DOHH2 (cell line): ENCODE measurements at regions not wholly inside any gene's neighbourhood (a gene's known extent, or its start where the extent isn't known, plus 50 kb on each side); places are given as distances from the start of the nearest gene placed in this dataset.
A peak's percentile ranks its signal among the peaks of the same experiment; 100 is the strongest.

Experiments
- H3F3A ChIP-seq: fragments of 200-600 bp; sonication (generic), shearing (Covaris generic); 2 replicates; pipeline ENCODE4 v1.6.0; 2016; ENCODE audit warnings: antibody characterized with exemption, mild to moderate bottlenecking; ENCODE audit not compliant: control insufficient read depth, insufficient read depth
- H3K27ac ChIP-seq: fragments of 200-600 bp; sonication (generic); 2 replicates; pipeline ENCODE4 v1.5.1; 2014; ENCODE audit warnings: low read depth, mild to moderate bottlenecking, low read length, moderate library complexity
- H3K27me3 ChIP-seq: fragments of 200-600 bp; sonication (generic); 2 replicates; pipeline ENCODE4 v1.6.1; 2014; ENCODE audit warnings: mild to moderate bottlenecking, low read length, mixed read lengths; ENCODE audit not compliant: control insufficient read depth
- H3K36me3 ChIP-seq: fragments of 200-600 bp; sonication (generic); 2 replicates; pipeline ENCODE4 v1.6.1; 2014; ENCODE audit warnings: mild to moderate bottlenecking, low read length, moderate library complexity, mixed read lengths; ENCODE audit not compliant: control insufficient read depth
- H3K4me1 ChIP-seq: fragments of 200-600 bp; sonication (generic); 2 replicates; pipeline ENCODE4 v1.6.1; 2014; ENCODE audit warnings: mild to moderate bottlenecking, low read length, mixed read lengths; ENCODE audit not compliant: control insufficient read depth
- H3K4me2 ChIP-seq: fragments of 200-600 bp; sonication (generic); 2 replicates; pipeline ENCODE4 v1.6.0; 2014; ENCODE audit warnings: mild to moderate bottlenecking, low read length, moderate library complexity
- H3K4me3 ChIP-seq: fragments of 200-600 bp; sonication (generic); 2 replicates; pipeline ENCODE4 v1.5.1; 2014; ENCODE audit warnings: mild to moderate bottlenecking, low read length, mixed read lengths
- H3K79me2 ChIP-seq: fragments of 200-600 bp; sonication (generic); 2 replicates; pipeline ENCODE4 v1.6.1; 2014; ENCODE audit warnings: mild to moderate bottlenecking, low read length, mixed read lengths; ENCODE audit not compliant: control insufficient read depth
- H3K9me2 ChIP-seq: fragments of 200-600 bp; sonication (generic); replicated peaks from 2 replicates; pipeline ENCODE4 v1.6.1; 2014; ENCODE audit warnings: mild to moderate bottlenecking, low read length, mixed read lengths; ENCODE audit not compliant: control insufficient read depth
- H3K9me3 ChIP-seq: fragments of 200-600 bp; sonication (generic); 2 replicates; pipeline ENCODE4 v1.6.1; 2014; ENCODE audit warnings: antibody characterized with exemption, low read length, mixed read lengths; ENCODE audit not compliant: control insufficient read depth, insufficient read depth
- H4K20me1 ChIP-seq: fragments of 200-600 bp; sonication (generic); 2 replicates; pipeline ENCODE4 v1.6.0; 2014; ENCODE audit warnings: low read depth, mild to moderate bottlenecking, antibody characterized with exemption, low read length, moderate library complexity; ENCODE audit not compliant: control insufficient read depth, insufficient read depth
- CTCF ChIP-seq: fragments of 200-600 bp; sonication (generic); IDR thresholded peaks from one replicate; pipeline ENCODE4 v1.5.1; 2014; ENCODE audit warnings: antibody characterized with exemption, mild to moderate bottlenecking, low read depth, low read length; ENCODE audit not compliant: poor library complexity, severe bottlenecking
- EZH2phosphoT487 ChIP-seq: fragments of 200-600 bp; sonication (generic); IDR thresholded peaks from 2 replicates; pipeline ENCODE4 v1.6.1; 2017; ENCODE audit warnings: borderline replicate concordance, mild to moderate bottlenecking, antibody characterized with exemption, low read length, moderate library complexity, mixed read lengths

- Histone ChIP-seq H3K4me3 (no peak overlapping the region), H3K4me1 (peaks cover 20% of the 10 kb centered on the region), H3K27me3 (no peaks in the 10 kb centered on the region), H3F3A (no peaks in the 10 kb centered on the region), H4K20me1 (no peaks in the 10 kb centered on the region), H3K27ac (no peak overlapping the region), H3K9me2 (no peaks in the 10 kb centered on the region), H3K9me3 (no peaks in the 10 kb centered on the region), H3K79me2 (no peaks in the 10 kb centered on the region), H3K4me2 (no peak overlapping the region), H3K36me3 (no peaks in the 10 kb centered on the region)
- TF ChIP-seq CTCF (no peak), EZH2phosphoT487 (no peak)
Observed at GRCh38 chr6:137798846-137799245, 68.2 kb upstream of the TNFAIP3 start.

- Histone ChIP-seq H3K4me3 (no peak overlapping the region), H3F3A (no peaks in the 10 kb centered on the region), H3K27me3 (no peaks in the 10 kb centered on the region), H3K9me2 (no peaks in the 10 kb centered on the region), H4K20me1 (no peaks in the 10 kb centered on the region), H3K36me3 (no peaks in the 10 kb centered on the region), H3K79me2 (no peaks in the 10 kb centered on the region), H3K9me3 (no peaks in the 10 kb centered on the region), H3K27ac (no peak overlapping the region), H3K4me2 (no peak overlapping the region), H3K4me1 (peaks cover 10% of the 10 kb centered on the region)
- TF ChIP-seq CTCF (peak; percentile 75), EZH2phosphoT487 (no peak)
Observed at GRCh38 chr6:137799950-137800568, 67.0 kb upstream of the TNFAIP3 start.

GRCh38 chr6:137800762-137801161 lies 66.3 kb upstream of the TNFAIP3 start:
- Histone ChIP-seq H3K4me1 (peaks cover 8% of the 10 kb centered on the region), H3K4me2 (no peak overlapping the region)
- TF ChIP-seq EZH2phosphoT487 (no peak), CTCF (no peak)

More at GRCh38 chr6:137800762-137801161, 66.3 kb upstream of the TNFAIP3 start:
- Histone ChIP-seq H4K20me1 (no peaks in the 10 kb centered on the region), H3K27ac (no peak overlapping the region), H3K79me2 (no peaks in the 10 kb centered on the region), H3K9me3 (no peaks in the 10 kb centered on the region), H3K9me2 (no peaks in the 10 kb centered on the region), H3K4me3 (no peak overlapping the region), H3F3A (no peaks in the 10 kb centered on the region), H3K36me3 (no peaks in the 10 kb centered on the region), H3K27me3 (no peaks in the 10 kb centered on the region)
